HEK293T (cell line): ENCODE measurements at regions not wholly inside any gene's neighbourhood (a gene's known extent, or its start where the extent isn't known, plus 50 kb on each side); places are given as distances from the start of the nearest gene placed in this dataset.

Source experiments
- ARNT ChIP-seq: fragments of 450-650 bp; IDR thresholded peaks from 2 replicates; pipeline ENCODE4 v1.6.1; 2017; ENCODE audit warnings: mild to moderate bottlenecking
- BHLHE40 ChIP-seq: fragments of 450-650 bp; IDR thresholded peaks from 2 replicates; pipeline ENCODE4 v1.6.1; 2016; ENCODE audit warnings: mild to moderate bottlenecking, moderate library complexity, borderline replicate concordance
- CTBP1 ChIP-seq: fragments of 450-650 bp; IDR thresholded peaks from 2 replicates; pipeline ENCODE4 v1.6.1; 2016; ENCODE audit warnings: borderline replicate concordance
- FOXA1 ChIP-seq: fragments of 450-650 bp; IDR thresholded peaks from 2 replicates; pipeline ENCODE4 v1.6.1; 2016; ENCODE audit warnings: mild to moderate bottlenecking
- FOXK2 ChIP-seq: fragments of 450-650 bp; IDR thresholded peaks from 2 replicates; pipeline ENCODE4 v1.6.1; 2016; ENCODE audit warnings: mild to moderate bottlenecking
- FOXM1 ChIP-seq: fragments of 450-650 bp; IDR thresholded peaks from 2 replicates; pipeline ENCODE4 v1.6.1; 2017; ENCODE audit warnings: mild to moderate bottlenecking, borderline replicate concordance
- L3MBTL2 ChIP-seq: fragments of 450-650 bp; conservative IDR thresholded peaks from 2 replicates; pipeline ENCODE4 v1.6.1; 2016; ENCODE audit warnings: mild to moderate bottlenecking
- LEF1 ChIP-seq: fragments of 450-650 bp; IDR thresholded peaks from 2 replicates; pipeline ENCODE4 v1.6.1; 2017; ENCODE audit warnings: mild to moderate bottlenecking, borderline replicate concordance
- NFRKB ChIP-seq: fragments of 450-650 bp; IDR thresholded peaks from 2 replicates; pipeline ENCODE4 v1.6.1; 2016; ENCODE audit warnings: mild to moderate bottlenecking, moderate library complexity
- PKNOX1 ChIP-seq: fragments of 450-650 bp; IDR thresholded peaks from 2 replicates; pipeline ENCODE4 v1.6.1; 2016
- SP1 ChIP-seq: fragments of 450-650 bp; IDR thresholded peaks from 2 replicates; pipeline ENCODE4 v1.6.1; 2017
- SUZ12 ChIP-seq: fragments of 450-650 bp; IDR thresholded peaks from 2 replicates; pipeline ENCODE4 v1.6.1; 2016; ENCODE audit warnings: mild to moderate bottlenecking
- TARDBP ChIP-seq: fragments of 450-650 bp; IDR thresholded peaks from 2 replicates; pipeline ENCODE4 v1.6.1; 2016
- ZNF384 ChIP-seq: fragments of 450-650 bp; IDR thresholded peaks from 2 replicates; pipeline ENCODE4 v1.6.1; 2016

- TF ChIP-seq SP1 (no peak), PKNOX1 (no peak), FOXM1 (no peak), ARNT (no peak), NFRKB (no peak), TARDBP (no peak), L3MBTL2 (no peak), FOXK2 (no peak), SUZ12 (no peak), BHLHE40 (no peak), LEF1 (no peak), FOXA1 (no peak), ZNF384 (no peak), CTBP1 (no peak)
Measured at GRCh38 chr12:30138483-30138882, 354.7 kb upstream of the TMTC1 start.
